HCT116 (cell line): ENCODE measurements at regions not wholly inside any gene's neighbourhood (a gene's known extent, or its start where the extent isn't known, plus 50 kb on each side); places are given as distances from the start of the nearest gene placed in this dataset.

ENCODE experiments used
- ATAC-seq: fragments of 200-7000 bp; cut with Tn5 transposase; 2 replicates; pipeline ENCODE4 v1.9.1; 2020; ENCODE audit warnings: mild to moderate bottlenecking, moderate library complexity
- BruUV-seq: library from RNA; stranded (reverse); fragments of 400-500 nt; replicated peaks from 2 replicates; lab custom pipeline; 2021; lab: Mats Ljungman, UMichigan
- CTCF ChIA-PET: fragments of 300-600 bp; sonication (Branson Sonifier 250); formaldehyde crosslinking; loops from one replicate; lab custom pipeline; 2021; ENCODE audit warnings: antibody characterized with exemption; lab: Charles Lee
- POLR2A ChIA-PET: fragments of 300-600, 350-600 bp; sonication (Branson Sonifier 250); formaldehyde crosslinking; loops from one replicate; lab custom pipeline; 2021; ENCODE audit warnings: antibody characterized with exemption; lab: Charles Lee
- RAD21 ChIA-PET, 2 experiments: fragments of 300-600 bp; sonication (Branson Sonifier 250); formaldehyde crosslinking; loops; one replicate each; lab custom pipeline; 2023; ENCODE audit warnings: low total read pairs in 2 of 2; ENCODE audit not compliant: uncharacterized antibody in 2 of 2, unreplicated experiment in 2 of 2, low non-redundant PET in 1 of 2; lab: Charles Lee
- DNase-seq: peaks from one replicate; pipeline ENCODE4 v3.0.0-alpha.2; 2010; ENCODE audit warnings: low read depth, low spot score
- H2AFZ ChIP-seq: fragments of 200-600 bp; shearing (Covaris generic), sonication (generic); 2 replicates; pipeline ENCODE4 v1.6.1; 2017; ENCODE audit warnings: low read depth, mixed run types, mixed read lengths, antibody characterized with exemption, low read length; ENCODE audit not compliant: poor library complexity, severe bottlenecking
- H3K27ac ChIP-seq: 2 replicates; pipeline ENCODE4 v1.5.1; 2012; ENCODE audit warnings: low read depth, low read length
- H3K27me3 ChIP-seq: fragments of 200-600 bp; sonication (generic); 2 replicates; pipeline ENCODE4 v1.6.1; 2016; ENCODE audit warnings: mixed run types, low read length, mixed read lengths; ENCODE audit not compliant: insufficient read depth
- H3K36me3 ChIP-seq, 2 experiments: fragments of 200-500 bp in 1 of 2; fragments of 200-600 bp in 1 of 2; sonication (Bioruptor generic) in 1 of 2; sonication (generic) in 1 of 2; 2 replicates each; pipeline versions ENCODE4 v1.5.1 to v1.6.1; 2014 to 2016; ENCODE audit warnings: low read length in 2 of 2, inconsistent platforms in 1 of 2, mixed read lengths in 1 of 2, mixed run types in 1 of 2; ENCODE audit not compliant: insufficient read depth in 2 of 2, control insufficient read depth in 1 of 2
- H3K4me1 ChIP-seq, 2 experiments: fragments of 200-600 bp in 1 of 2; sonication (generic) in 1 of 2; 2 replicates each; pipeline versions ENCODE4 v1.5.1 to v1.6.1; 2012 to 2017; ENCODE audit warnings: low read length in 2 of 2, inconsistent platforms in 1 of 2, mild to moderate bottlenecking in 1 of 2, mixed read lengths in 1 of 2, mixed run types in 1 of 2, moderate library complexity in 1 of 2; ENCODE audit not compliant: insufficient read depth in 2 of 2, control insufficient read depth in 1 of 2
- H3K4me2 ChIP-seq: fragments of 200-600 bp; sonication (generic); 2 replicates; pipeline ENCODE4 v1.6.1; 2017; ENCODE audit warnings: mixed run types, low read length, mixed read lengths
- H3K4me3 ChIP-seq, 2 experiments: fragments of 200-600 bp in 1 of 2; sonication (generic) in 1 of 2; replicated peaks in 1 of 2; 2 replicates each; pipeline ENCODE4 v1.5.1; 2011 to 2016; ENCODE audit warnings: low read length in 2 of 2, control low read depth in 1 of 2, low read depth in 1 of 2, mild to moderate bottlenecking in 1 of 2, mixed read lengths in 1 of 2, mixed run types in 1 of 2
- H3K79me2 ChIP-seq: fragments of 200-600 bp; sonication (generic); 2 replicates; pipeline ENCODE4 v1.6.1; 2017; ENCODE audit warnings: mild to moderate bottlenecking, mixed run types, low read length, moderate library complexity, mixed read lengths; ENCODE audit not compliant: insufficient read depth
- H3K9ac ChIP-seq: fragments of 200-600 bp; sonication (generic); 2 replicates; pipeline ENCODE4 v1.6.1; 2016; ENCODE audit warnings: low read length, mixed read lengths
- H3K9me2 ChIP-seq: fragments of 200-600 bp; sonication (generic), shearing (Covaris generic); 2 replicates; pipeline ENCODE4 v1.6.1; 2017; ENCODE audit warnings: mixed run types, mild to moderate bottlenecking, moderate library complexity; ENCODE audit not compliant: insufficient read depth
- H3K9me3 ChIP-seq, 2 experiments: fragments of 200-500 bp in 1 of 2; fragments of 200-600 bp in 1 of 2; sonication (Bioruptor generic) in 1 of 2; sonication (generic) in 1 of 2; 2 replicates each; pipeline ENCODE4 v1.6.1; 2014 to 2017; ENCODE audit warnings: low read length in 2 of 2, mixed read lengths in 2 of 2, inconsistent platforms in 1 of 2, low read depth in 1 of 2, mild to moderate bottlenecking in 1 of 2, mixed run types in 1 of 2, moderate library complexity in 1 of 2; ENCODE audit not compliant: control insufficient read depth in 1 of 2, insufficient read depth in 1 of 2
- H4K20me1 ChIP-seq: fragments of 200-600 bp; sonication (generic), shearing (Covaris generic); 2 replicates; pipeline ENCODE4 v1.6.1; 2017; ENCODE audit warnings: mixed run types, mild to moderate bottlenecking, moderate library complexity; ENCODE audit not compliant: insufficient read depth
- CBX3 ChIP-seq: IDR thresholded peaks from 2 replicates; pipeline ENCODE4 v1.6.1; 2012; ENCODE audit warnings: low read depth
- CEBPB ChIP-seq: IDR thresholded peaks from 2 replicates; pipeline ENCODE4 v1.6.1; 2012; ENCODE audit warnings: low read depth
- EZH2 ChIP-seq: fragments of 200-600 bp; sonication (generic); IDR thresholded peaks from 2 replicates; pipeline ENCODE4 v1.6.1; 2017; ENCODE audit warnings: antibody characterized with exemption, mixed run types
- EZH2phosphoT487 ChIP-seq: fragments of 200-600 bp; IDR thresholded peaks from 2 replicates; pipeline ENCODE4 v1.6.1; 2018; ENCODE audit warnings: antibody characterized with exemption, borderline replicate concordance
- FOSL1 ChIP-seq: IDR thresholded peaks from 2 replicates; pipeline ENCODE4 v1.6.1; 2012; ENCODE audit warnings: low read depth
- POLR2A ChIP-seq: IDR thresholded peaks from 2 replicates; pipeline ENCODE4 v1.7.0; 2011; ENCODE audit warnings: borderline replicate concordance; ENCODE audit not compliant: insufficient read depth, insufficient read length; ENCODE audit errors: extremely low read depth
- POLR2AphosphoS5 ChIP-seq: IDR thresholded peaks from 2 replicates; pipeline ENCODE4 v1.6.1; 2011; ENCODE audit warnings: mild to moderate bottlenecking, low read depth, low read length, moderate library complexity
- RAD21 ChIP-seq: IDR thresholded peaks from 2 replicates; pipeline ENCODE4 v1.6.1; 2012; ENCODE audit warnings: low read depth, mild to moderate bottlenecking
- SIN3A ChIP-seq: IDR thresholded peaks from 2 replicates; pipeline ENCODE4 v1.6.1; 2012; ENCODE audit warnings: low read depth
- SP1 ChIP-seq: IDR thresholded peaks from 2 replicates; pipeline ENCODE4 v1.6.1; 2012; ENCODE audit warnings: low read depth
- YY1 ChIP-seq: IDR thresholded peaks from 2 replicates; pipeline ENCODE4 v1.6.1; 2011; ENCODE audit warnings: low read length, low read depth, moderate library complexity, mild to moderate bottlenecking; ENCODE audit not compliant: insufficient replicate concordance; ENCODE audit errors: extremely low read depth
- ZFX ChIP-seq: fragments of 450-650 bp; IDR thresholded peaks from 2 replicates; pipeline ENCODE4 v1.6.1; 2017
- ZNF274 ChIP-seq: fragments of 200-500 bp; sonication (Bioruptor generic); IDR thresholded peaks from 2 replicates; pipeline ENCODE4 v1.6.1; 2014; ENCODE audit warnings: mild to moderate bottlenecking, low read depth, low read length, inconsistent platforms
- intact Hi-C: fragments of 100-400 bp; cut with micrococcal nuclease; formaldehyde crosslinking; loops from 2 replicates; pipeline ENCODE4 v1.10.0; 2022
- TF ChIP-seq, protein P1 (sequence below): IDR thresholded peaks from 2 replicates; pipeline ENCODE4 v1.6.1; 2011; ENCODE audit warnings: mild to moderate bottlenecking, low read length, moderate library complexity; ENCODE audit not compliant: insufficient replicate concordance; ENCODE audit errors: extremely low read depth
- TF ChIP-seq, protein P2 (sequence below), 3 experiments: fragments of 200-600 bp in 1 of 3; sonication (generic) in 1 of 3; IDR thresholded peaks in 2 of 3; conservative IDR thresholded peaks in 1 of 3; 2 replicates each; pipeline ENCODE4 v1.5.1; 2012 to 2017; ENCODE audit warnings: low read depth in 2 of 3, low read length in 2 of 3, antibody characterized with exemption in 1 of 3, borderline replicate concordance in 1 of 3, control low read depth in 1 of 3, mild to moderate bottlenecking in 1 of 3, mixed read lengths in 1 of 3, mixed run types in 1 of 3, moderate library complexity in 1 of 3; ENCODE audit not compliant: insufficient read depth in 1 of 3

DNA sequence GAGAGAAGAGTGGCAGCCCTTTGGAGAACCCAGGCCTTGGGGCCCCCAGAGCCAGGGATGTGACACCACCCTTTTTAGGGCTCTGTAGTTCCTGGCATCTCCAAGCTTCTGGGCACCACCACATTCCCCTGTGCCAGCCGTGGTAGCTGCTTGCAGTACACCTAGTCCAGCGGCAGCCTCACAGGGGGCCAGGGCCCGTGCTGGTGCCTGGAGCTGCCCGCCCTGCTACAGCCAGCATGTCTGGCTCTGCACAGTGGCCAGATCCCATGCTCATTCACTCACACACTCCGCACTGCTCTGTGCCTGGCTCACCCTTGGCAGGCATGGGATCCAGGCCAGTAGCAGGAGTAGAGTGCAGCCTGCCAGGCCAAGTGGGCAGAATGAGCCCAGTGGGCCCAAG is 351.6 kb upstream of the TMCO5A start (continued):
- TF ChIP-seq ZNF274: no peak
- TF ChIP-seq SIN3A: no peak
- no peak for TF ChIP-seq SP1

DNA sequence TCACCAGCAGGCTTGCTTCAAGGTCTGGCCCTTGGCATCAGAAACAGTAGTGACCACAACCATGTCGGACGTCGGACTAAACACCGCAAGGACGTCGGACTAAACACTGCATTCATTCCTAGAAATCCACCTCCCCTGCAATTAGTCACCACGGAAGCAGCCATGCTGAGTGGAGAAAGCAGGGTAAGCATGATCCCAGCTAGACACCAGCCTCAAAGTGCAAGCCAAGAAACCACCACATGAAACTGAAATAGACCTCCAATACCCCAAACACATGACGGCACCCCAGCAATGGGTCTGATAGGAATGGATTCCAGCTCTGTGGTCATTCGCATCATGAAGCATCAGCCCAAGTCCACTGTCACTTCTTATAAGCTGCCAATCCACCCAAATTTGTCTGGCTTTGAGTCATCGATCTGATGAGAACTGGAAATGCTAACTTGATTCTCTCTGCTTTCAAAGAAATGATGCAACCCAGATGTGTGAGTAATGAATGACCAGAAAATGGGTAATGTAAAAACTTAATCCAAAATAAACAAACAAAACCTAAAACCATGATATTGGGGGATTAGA is 348.3 kb upstream of the TMCO5A start:
- Histone ChIP-seq H3K27me3 (no peaks in the 10 kb centered on the region), H3K9me3 (peaks cover 0 to 6% of the 10 kb centered on the region in 2 experiments; a peak in 1 of 4 replicates), H3K36me3 (no peaks in the 10 kb centered on the region), H3K27ac (no peak overlapping the region), H3K4me2 (no peak overlapping the region), H3K4me3 (no peak overlapping the region), H3K79me2 (no peaks in the 10 kb centered on the region), H4K20me1 (no peaks in the 10 kb centered on the region), H3K9me2 (no peaks in the 10 kb centered on the region), H3K9ac (no peak overlapping the region), H2AFZ (no peak overlapping the region), H3K4me1 (no peaks in the 10 kb centered on the region)
- POLR2A ChIA-PET: no interaction called here
- TF ChIP-seq SIN3A: no peak
- TF ChIP-seq EZH2phosphoT487: no peak
- TF ChIP-seq CBX3: no peak
- TF ChIP-seq POLR2A: no peak
- TF ChIP-seq FOSL1: no peak
- no peak for TF ChIP-seq ZNF274
- TF ChIP-seq, protein P1, sequence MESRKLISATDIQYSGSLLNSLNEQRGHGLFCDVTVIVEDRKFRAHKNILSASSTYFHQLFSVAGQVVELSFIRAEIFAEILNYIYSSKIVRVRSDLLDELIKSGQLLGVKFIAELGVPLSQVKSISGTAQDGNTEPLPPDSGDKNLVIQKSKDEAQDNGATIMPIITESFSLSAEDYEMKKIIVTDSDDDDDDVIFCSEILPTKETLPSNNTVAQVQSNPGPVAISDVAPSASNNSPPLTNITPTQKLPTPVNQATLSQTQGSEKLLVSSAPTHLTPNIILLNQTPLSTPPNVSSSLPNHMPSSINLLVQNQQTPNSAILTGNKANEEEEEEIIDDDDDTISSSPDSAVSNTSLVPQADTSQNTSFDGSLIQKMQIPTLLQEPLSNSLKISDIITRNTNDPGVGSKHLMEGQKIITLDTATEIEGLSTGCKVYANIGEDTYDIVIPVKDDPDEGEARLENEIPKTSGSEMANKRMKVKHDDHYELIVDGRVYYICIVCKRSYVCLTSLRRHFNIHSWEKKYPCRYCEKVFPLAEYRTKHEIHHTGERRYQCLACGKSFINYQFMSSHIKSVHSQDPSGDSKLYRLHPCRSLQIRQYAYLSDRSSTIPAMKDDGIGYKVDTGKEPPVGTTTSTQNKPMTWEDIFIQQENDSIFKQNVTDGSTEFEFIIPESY: no peak
- no peak for TF ChIP-seq CEBPB
- TF ChIP-seq YY1: no peak
- TF ChIP-seq POLR2AphosphoS5: no peak
- no peak for TF ChIP-seq EZH2
- TF ChIP-seq SP1: no peak
- TF ChIP-seq, protein P2, sequence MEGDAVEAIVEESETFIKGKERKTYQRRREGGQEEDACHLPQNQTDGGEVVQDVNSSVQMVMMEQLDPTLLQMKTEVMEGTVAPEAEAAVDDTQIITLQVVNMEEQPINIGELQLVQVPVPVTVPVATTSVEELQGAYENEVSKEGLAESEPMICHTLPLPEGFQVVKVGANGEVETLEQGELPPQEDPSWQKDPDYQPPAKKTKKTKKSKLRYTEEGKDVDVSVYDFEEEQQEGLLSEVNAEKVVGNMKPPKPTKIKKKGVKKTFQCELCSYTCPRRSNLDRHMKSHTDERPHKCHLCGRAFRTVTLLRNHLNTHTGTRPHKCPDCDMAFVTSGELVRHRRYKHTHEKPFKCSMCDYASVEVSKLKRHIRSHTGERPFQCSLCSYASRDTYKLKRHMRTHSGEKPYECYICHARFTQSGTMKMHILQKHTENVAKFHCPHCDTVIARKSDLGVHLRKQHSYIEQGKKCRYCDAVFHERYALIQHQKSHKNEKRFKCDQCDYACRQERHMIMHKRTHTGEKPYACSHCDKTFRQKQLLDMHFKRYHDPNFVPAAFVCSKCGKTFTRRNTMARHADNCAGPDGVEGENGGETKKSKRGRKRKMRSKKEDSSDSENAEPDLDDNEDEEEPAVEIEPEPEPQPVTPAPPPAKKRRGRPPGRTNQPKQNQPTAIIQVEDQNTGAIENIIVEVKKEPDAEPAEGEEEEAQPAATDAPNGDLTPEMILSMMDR (IDR thresholded peaks at IDR 0.05 in 2 of 3, conservative IDR thresholded peaks at IDR 0.05 in 1 of 3; ENCODE audit: borderline replicate concordance in 1 of 3, insufficient read depth in 1 of 3, low read depth in 2 of 3, low read length in 2 of 3): no peak
- TF ChIP-seq ZFX: no peak
- TF ChIP-seq RAD21: no peak
- BruUV-seq: no TSS peak
- RAD21 ChIA-PET: no interaction called here
- DNase-seq (no peak), ATAC-seq (no peak)
- intact Hi-C loops: no loop called here
- CTCF ChIA-PET: no interaction called here
